Heart left ventricle (tissue), 13 donors: ENCODE measurements at regions not wholly inside any gene's neighbourhood (a gene's known extent, or its start where the extent isn't known, plus 50 kb on each side); places are given as distances from the start of the nearest gene placed in this dataset.

Source experiments
- POLR2A ChIP-seq, 2 donors: fragments of 450-650 bp; IDR thresholded peaks; one replicate each; pipeline ENCODE4 v1.6.1; 2017; ENCODE audit warnings: antibody characterized with exemption in 2 of 2, mild to moderate bottlenecking in 2 of 2, moderate library complexity in 2 of 2
- TF ChIP-seq, protein P1 (sequence below), 12 donors: fragments of 200-600 bp; sonication (generic) in 4 of 12; IDR thresholded peaks; one replicate each; pipeline versions ENCODE4 v1.5.0 to v1.8.0; 2018 to 2022; ENCODE audit warnings: antibody characterized with exemption in 12 of 12, mild to moderate bottlenecking in 5 of 12
- donor health status: ischemic (EF 13 %, LVEDD 7.1; RV severe dilation, severe dysfunction).
- donor health status: DM: no; HTN: yes; CAD: no.
- donor health status: DM: no; HTN: no; CAD: no.
- donor health status: ischemic (EF 25% LVEDD 6.9; RV normal size, moderate dysfunction).
- donor health status: ischemic (EF 25% LVEDD 5.7; RV mildly dilated, moderate dysfunction).
- donor health status: ischemic (EF 35%, LVEDD 5.7; RV mildly dilated, moderate dysfunction).
- donor health status: nonischemic (EF 11% LVEDD 7.7; RV severe dilation, severe dysfunction).
- donor health status: DM: yes; HTN: yes; CAD: no.
- donor health status: PGD.
- donor health status: ischemic (EF 29% LVEDD 5.4; RV normal size, mild dysfunction).
- donor health status: nonischemic (EF 23%, LVEDD 6.1; RV moderate dilation, normal function).

DNA sequence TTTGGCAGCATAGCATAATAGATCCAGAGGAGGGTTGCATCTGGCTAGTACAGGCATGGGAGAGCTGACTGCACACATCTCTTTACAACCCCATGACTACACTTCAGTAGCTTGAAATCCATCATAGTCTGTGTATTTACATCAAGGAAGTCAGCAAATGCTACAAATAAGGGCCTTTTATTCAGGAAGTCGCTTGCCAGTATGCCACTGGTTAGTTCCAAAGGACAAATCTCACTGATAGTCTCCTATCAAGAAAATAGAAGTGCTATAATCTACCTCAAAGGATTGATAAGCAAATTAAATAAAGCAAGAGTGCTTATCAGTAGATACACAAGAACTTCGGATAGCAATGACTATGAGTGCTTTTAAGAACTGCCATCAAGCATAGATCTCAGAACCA is 112.7 kb downstream of the KLF12 start:
- TF ChIP-seq, protein P1, sequence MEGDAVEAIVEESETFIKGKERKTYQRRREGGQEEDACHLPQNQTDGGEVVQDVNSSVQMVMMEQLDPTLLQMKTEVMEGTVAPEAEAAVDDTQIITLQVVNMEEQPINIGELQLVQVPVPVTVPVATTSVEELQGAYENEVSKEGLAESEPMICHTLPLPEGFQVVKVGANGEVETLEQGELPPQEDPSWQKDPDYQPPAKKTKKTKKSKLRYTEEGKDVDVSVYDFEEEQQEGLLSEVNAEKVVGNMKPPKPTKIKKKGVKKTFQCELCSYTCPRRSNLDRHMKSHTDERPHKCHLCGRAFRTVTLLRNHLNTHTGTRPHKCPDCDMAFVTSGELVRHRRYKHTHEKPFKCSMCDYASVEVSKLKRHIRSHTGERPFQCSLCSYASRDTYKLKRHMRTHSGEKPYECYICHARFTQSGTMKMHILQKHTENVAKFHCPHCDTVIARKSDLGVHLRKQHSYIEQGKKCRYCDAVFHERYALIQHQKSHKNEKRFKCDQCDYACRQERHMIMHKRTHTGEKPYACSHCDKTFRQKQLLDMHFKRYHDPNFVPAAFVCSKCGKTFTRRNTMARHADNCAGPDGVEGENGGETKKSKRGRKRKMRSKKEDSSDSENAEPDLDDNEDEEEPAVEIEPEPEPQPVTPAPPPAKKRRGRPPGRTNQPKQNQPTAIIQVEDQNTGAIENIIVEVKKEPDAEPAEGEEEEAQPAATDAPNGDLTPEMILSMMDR (IDR thresholded peaks at IDR 0.05): no peak
- no peak for TF ChIP-seq POLR2A (IDR thresholded peaks at IDR 0.05)
